ENCODE measurements at regions not wholly inside any gene's neighbourhood (a gene's known extent, or its start where the extent isn't known, plus 50 kb on each side); places are given as distances from the start of the nearest gene placed in this dataset.

GRCh38 chr4:85018983-85019382, 52.5 kb upstream of the WDFY3 start:
- WGBS, 4 donors: 90 to 94% (median 93%) methylated on average over 7 of the region's 7 CpGs
- H3K9me3 ChIP-seq: peaks cover 0 to 5% (median 0%) of the 10 kb centered on the region in 12 donors
- intact Hi-C loops (cut with DNase I): no loop called here

GRCh38 chr4:85019411-85019810, 52.9 kb upstream of the WDFY3 start:
- ATAC-seq: no peak
- H3K27me3 ChIP-seq: no peaks in the 10 kb centered on the region
- TF ChIP-seq POLR2A (IDR thresholded peaks at IDR 0.05) (no peak), CTCF (IDR thresholded peaks at IDR 0.05) (no peak)

More at GRCh38 chr4:85018983-85019382, 52.5 kb upstream of the WDFY3 start:
- DNase-seq (no peak), ATAC-seq (no peak)
- no peak overlapping the region for H3K27ac ChIP-seq
- H3K4me1 ChIP-seq: no peaks in the 10 kb centered on the region
- H3K27me3 ChIP-seq: no peaks in the 10 kb centered on the region
- H3K4me3 ChIP-seq: no peak overlapping the region
- no peaks in the 10 kb centered on the region for H3K36me3 ChIP-seq
- TF ChIP-seq CTCF (IDR thresholded peaks at IDR 0.05) (no peak), POLR2A (IDR thresholded peaks at IDR 0.05) (no peak)

GRCh38 chr4:85024671-85025070, 58.2 kb upstream of the WDFY3 start:
- peak in 1 of 5 donors; percentile 9 for DNase-seq
- intact Hi-C loops (cut with DNase I): no loop called here
- Histone ChIP-seq H3K4me3 (no peak overlapping the region), H3K27me3 (no peaks in the 10 kb centered on the region), H3K27ac (no peak overlapping the region), H3K36me3 (no peaks in the 10 kb centered on the region), H3K4me1 (no peaks in the 10 kb centered on the region), H3K9me3 (peaks cover 0 to 17% (median 0%) of the 10 kb centered on the region in 12 donors)
- 77 to 90% (median 83%) methylated on average over 6 of the region's 6 CpGs for WGBS, 4 donors
- TF ChIP-seq CTCF (IDR thresholded peaks at IDR 0.05) (no peak), POLR2A (IDR thresholded peaks at IDR 0.05) (no peak)
- ATAC-seq: no peak

More at GRCh38 chr4:85019411-85019810, 52.9 kb upstream of the WDFY3 start:
- H3K36me3 ChIP-seq: no peaks in the 10 kb centered on the region
- H3K4me3 ChIP-seq: no peak overlapping the region
- intact Hi-C loops (cut with DNase I): no loop called here
- peaks cover 0 to 5% (median 0%) of the 10 kb centered on the region in 12 donors for H3K9me3 ChIP-seq
- no peaks in the 10 kb centered on the region for H3K4me1 ChIP-seq
- WGBS, 4 donors: 49 to 56% (median 52%) methylated on average over 2 of the region's 2 CpGs
- no peak overlapping the region for H3K27ac ChIP-seq
- DNase-seq: no peak

GRCh38 chr4:85028910-85029309, 62.4 kb upstream of the WDFY3 start:
- Histone ChIP-seq H3K27me3 (no peaks in the 10 kb centered on the region), H3K4me3 (no peak overlapping the region), H3K27ac (no peak overlapping the region), H3K9me3 (peaks cover 0 to 32% (median 10%) of the 10 kb centered on the region in 12 donors), H3K4me1 (no peaks in the 10 kb centered on the region), H3K36me3 (no peaks in the 10 kb centered on the region)
- 60 to 67% (median 65%) methylated on average over 4 of the region's 4 CpGs for WGBS, 4 donors
- ATAC-seq (no peak), DNase-seq (no peak)
- TF ChIP-seq CTCF (IDR thresholded peaks at IDR 0.05) (no peak), POLR2A (IDR thresholded peaks at IDR 0.05) (no peak)
- intact Hi-C loops (cut with DNase I): no loop called here
